ENCODE measurements at regions not wholly inside any gene's neighbourhood (a gene's known extent, or its start where the extent isn't known, plus 50 kb on each side); places are given as distances from the start of the nearest gene placed in this dataset.

DNA sequence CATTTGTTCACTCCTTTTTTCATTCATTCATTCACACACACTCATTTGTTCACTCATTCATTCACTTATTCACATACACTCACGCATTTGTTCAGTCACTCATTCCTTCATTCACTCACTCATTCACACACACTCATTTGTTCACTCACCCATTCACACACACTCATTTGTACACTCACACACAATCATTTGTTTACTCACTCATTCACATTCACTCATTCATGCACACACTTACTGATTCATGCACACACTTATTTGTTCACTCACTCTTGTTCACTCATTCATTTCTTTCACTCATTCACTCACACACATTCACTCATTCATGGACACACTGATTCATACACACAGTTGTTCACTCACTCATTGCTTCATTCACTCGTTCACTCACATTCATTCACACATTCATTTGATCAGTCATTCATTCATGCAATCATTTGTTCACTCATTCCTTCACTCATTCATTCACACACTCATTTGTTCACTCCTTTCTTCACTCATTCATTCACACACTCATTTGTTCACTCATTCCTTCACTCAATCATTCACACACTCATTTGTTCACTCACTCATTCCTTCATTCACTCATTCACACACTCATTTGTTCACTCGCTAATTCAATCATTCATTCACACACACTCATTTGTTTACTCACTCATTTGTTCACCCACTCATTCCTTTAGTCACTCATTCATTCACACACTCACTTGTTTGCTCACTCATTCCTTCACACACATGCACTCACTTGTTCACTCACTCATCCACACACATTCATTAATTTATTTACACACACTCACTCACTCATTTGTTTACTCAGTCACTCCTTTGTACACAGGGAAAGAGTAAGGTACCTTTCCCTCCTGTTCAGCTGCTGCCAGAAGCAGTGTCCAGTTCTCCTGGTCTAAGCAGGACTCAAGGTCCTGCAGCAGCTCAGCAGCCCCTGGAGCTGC, 50.7 kb upstream of the BHLHE23 start:
- ATAC-seq (no peak), DNase-seq (ENCODE audit: extremely low read depth in 1 of 4, low spot score in 3 of 4) (no peak), FAIRE-seq (no peak)
- no peak overlapping the region for H3K4me3 ChIP-seq
- peaks cover 0 to 35% of the 10 kb centered on the region in 2 experiments; a peak in 3 of 5 replicates for H3K4me1 ChIP-seq (replicated peaks in 1 of 2; ENCODE audit: control insufficient read depth in 2 of 2, insufficient read depth in 2 of 2, low read length in 2 of 2)
- ChIA-PET POLR2A (no interaction called here), CTCF (ENCODE audit: low intra/inter-chr PET ratio) (interaction anchor here (0.7 kb wide), 1 partner anchor 122 kb away, joined by 3 read pairs; no protein-coding TSS in a partner anchor)
- peaks cover 15% of the 10 kb centered on the region for H4K20me1 ChIP-seq (replicated peaks; ENCODE audit: control insufficient read depth, insufficient read depth, low read length)
- H3K4me2 ChIP-seq (ENCODE audit: insufficient read depth, low read length), result no peak overlapping the region
- in situ Hi-C loops (cut with MboI), result no loop called here
- BruUV-seq (replicated peaks), result no TSS peak
- no peak overlapping the region for H2AFZ ChIP-seq (ENCODE audit: low read depth, low read length)
- peaks cover 5 to 67% of the 10 kb centered on the region in 2 experiments for H3K27me3 ChIP-seq (ENCODE audit: control insufficient read depth in 2 of 2, insufficient read depth in 2 of 2, low read length in 2 of 2)
- H3K9ac ChIP-seq (ENCODE audit: insufficient read depth in 1 of 2, low read depth in 2 of 2, low read length in 2 of 2), result no peak overlapping the region
- H3K27ac ChIP-seq (ENCODE audit: extremely low read depth, low read depth, low read length), result no peak overlapping the region
- WGBS (ENCODE audit: insufficient coverage, low coverage, missing lambda C conversion rate), result 7% methylated on average over 3 of the region's 3 CpGs
- H3K9me3 ChIP-seq (replicated peaks; ENCODE audit: control insufficient read depth, insufficient read depth, low read depth, low read length), result peaks cover 5% of the 10 kb centered on the region
- intact Hi-C loops (cut with micrococcal nuclease), result loop anchor here (5.0 kb wide), 1 partner anchor 115 kb away; no protein-coding TSS in a partner anchor
- H3K36me3 ChIP-seq (ENCODE audit: control insufficient read depth, insufficient read depth, low read length), result no peaks in the 10 kb centered on the region
- H3K9me1 ChIP-seq (ENCODE audit: control insufficient read depth, insufficient read depth, low read length), result peaks cover 4% of the 10 kb centered on the region
- no peaks in the 10 kb centered on the region for H3K79me2 ChIP-seq (ENCODE audit: control insufficient read depth, insufficient read depth, low read length)
- TF ChIP-seq JUN (IDR thresholded peaks at IDR 0.05; ENCODE audit: borderline replicate concordance, low read depth, low read length), result no peak
- no peak for TF ChIP-seq JUN (CRISPR knock-in tag; IDR thresholded peaks at IDR 0.05; ENCODE audit: borderline replicate concordance)
- peak; percentile 72 for TF ChIP-seq BCOR (IDR thresholded peaks at IDR 0.05)
- TF ChIP-seq ZNF263 (CRISPR knock-in tag; IDR thresholded peaks at IDR 0.05; ENCODE audit: borderline replicate concordance), result peak; percentile 32
- TF ChIP-seq, protein P1, sequence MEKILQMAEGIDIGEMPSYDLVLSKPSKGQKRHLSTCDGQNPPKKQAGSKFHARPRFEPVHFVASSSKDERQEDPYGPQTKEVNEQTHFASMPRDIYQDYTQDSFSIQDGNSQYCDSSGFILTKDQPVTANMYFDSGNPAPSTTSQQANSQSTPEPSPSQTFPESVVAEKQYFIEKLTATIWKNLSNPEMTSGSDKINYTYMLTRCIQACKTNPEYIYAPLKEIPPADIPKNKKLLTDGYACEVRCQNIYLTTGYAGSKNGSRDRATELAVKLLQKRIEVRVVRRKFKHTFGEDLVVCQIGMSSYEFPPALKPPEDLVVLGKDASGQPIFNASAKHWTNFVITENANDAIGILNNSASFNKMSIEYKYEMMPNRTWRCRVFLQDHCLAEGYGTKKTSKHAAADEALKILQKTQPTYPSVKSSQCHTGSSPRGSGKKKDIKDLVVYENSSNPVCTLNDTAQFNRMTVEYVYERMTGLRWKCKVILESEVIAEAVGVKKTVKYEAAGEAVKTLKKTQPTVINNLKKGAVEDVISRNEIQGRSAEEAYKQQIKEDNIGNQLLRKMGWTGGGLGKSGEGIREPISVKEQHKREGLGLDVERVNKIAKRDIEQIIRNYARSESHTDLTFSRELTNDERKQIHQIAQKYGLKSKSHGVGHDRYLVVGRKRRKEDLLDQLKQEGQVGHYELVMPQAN (IDR thresholded peaks at IDR 0.05; ENCODE audit: borderline replicate concordance), result peak; percentile 54; the same call in 1 of the 2 replicates
- TF ChIP-seq ZNF24 (IDR thresholded peaks at IDR 0.05), result peak; percentile 93
- TF ChIP-seq, protein P2, sequence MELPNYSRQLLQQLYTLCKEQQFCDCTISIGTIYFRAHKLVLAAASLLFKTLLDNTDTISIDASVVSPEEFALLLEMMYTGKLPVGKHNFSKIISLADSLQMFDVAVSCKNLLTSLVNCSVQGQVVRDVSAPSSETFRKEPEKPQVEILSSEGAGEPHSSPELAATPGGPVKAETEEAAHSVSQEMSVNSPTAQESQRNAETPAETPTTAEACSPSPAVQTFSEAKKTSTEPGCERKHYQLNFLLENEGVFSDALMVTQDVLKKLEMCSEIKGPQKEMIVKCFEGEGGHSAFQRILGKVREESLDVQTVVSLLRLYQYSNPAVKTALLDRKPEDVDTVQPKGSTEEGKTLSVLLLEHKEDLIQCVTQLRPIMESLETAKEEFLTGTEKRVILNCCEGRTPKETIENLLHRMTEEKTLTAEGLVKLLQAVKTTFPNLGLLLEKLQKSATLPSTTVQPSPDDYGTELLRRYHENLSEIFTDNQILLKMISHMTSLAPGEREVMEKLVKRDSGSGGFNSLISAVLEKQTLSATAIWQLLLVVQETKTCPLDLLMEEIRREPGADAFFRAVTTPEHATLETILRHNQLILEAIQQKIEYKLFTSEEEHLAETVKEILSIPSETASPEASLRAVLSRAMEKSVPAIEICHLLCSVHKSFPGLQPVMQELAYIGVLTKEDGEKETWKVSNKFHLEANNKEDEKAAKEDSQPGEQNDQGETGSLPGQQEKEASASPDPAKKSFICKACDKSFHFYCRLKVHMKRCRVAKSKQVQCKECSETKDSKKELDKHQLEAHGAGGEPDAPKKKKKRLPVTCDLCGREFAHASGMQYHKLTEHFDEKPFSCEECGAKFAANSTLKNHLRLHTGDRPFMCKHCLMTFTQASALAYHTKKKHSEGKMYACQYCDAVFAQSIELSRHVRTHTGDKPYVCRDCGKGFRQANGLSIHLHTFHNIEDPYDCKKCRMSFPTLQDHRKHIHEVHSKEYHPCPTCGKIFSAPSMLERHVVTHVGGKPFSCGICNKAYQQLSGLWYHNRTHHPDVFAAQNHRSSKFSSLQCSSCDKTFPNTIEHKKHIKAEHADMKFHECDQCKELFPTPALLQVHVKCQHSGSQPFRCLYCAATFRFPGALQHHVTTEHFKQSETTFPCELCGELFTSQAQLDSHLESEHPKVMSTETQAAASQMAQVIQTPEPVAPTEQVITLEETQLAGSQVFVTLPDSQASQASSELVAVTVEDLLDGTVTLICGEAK (IDR thresholded peaks at IDR 0.05), result no peak
- TF ChIP-seq, protein P2 (CRISPR knock-in tag; IDR thresholded peaks at IDR 0.05), result peak; percentile 39

Data from K562 (cell line).